EL (cell line): ENCODE measurements at regions not wholly inside any gene's neighbourhood (a gene's known extent, or its start where the extent isn't known, plus 50 kb on each side); places are given as distances from the start of the nearest gene placed in this dataset.
A peak's percentile ranks its signal among the peaks of the same experiment; 100 is the strongest.
"Not testable (repeated sequence)": the region's sequence is repeated elsewhere in the genome, so short reads cannot be mapped to it uniquely, and the experiment has no call there.

Experiments used
- DNase-seq: peaks from one replicate; pipeline ENCODE4 v3.0.0-alpha.2; 2016

GRCh38 chr3:20456511-20456910 is 270.5 kb upstream of the SGO1 start:
- no peak for DNase-seq

GRCh38 chr3:20451170-20451569 is 265.2 kb upstream of the SGO1 start:
- DNase-seq, result no peak

- DNase-seq, result no peak
These were observed 264.6 kb upstream of the SGO1 start for GRCh38 chr3:20450611-20451010.

GRCh38 chr3:20442846-20443245 is 256.8 kb upstream of the SGO1 start:
- no peak for DNase-seq

- not testable (repeated sequence) for DNase-seq
These were observed 241.3 kb upstream of the SGO1 start for GRCh38 chr3:20427268-20427667.

- no peak for DNase-seq
These were observed 239.1 kb upstream of the SGO1 start for GRCh38 chr3:20425138-20425537.

GRCh38 chr3:20424086-20424485 is 238.1 kb upstream of the SGO1 start:
- DNase-seq, result no peak

- no peak for DNase-seq
These were observed 236.4 kb upstream of the SGO1 start for GRCh38 chr3:20422391-20422790.

- DNase-seq, result no peak
These were observed 231.5 kb upstream of the SGO1 start for GRCh38 chr3:20417388-20418108.

- peak; percentile 8 for DNase-seq
These were observed 220.6 kb upstream of the SGO1 start for GRCh38 chr3:20406611-20407011.

- peak; percentile 49 for DNase-seq
These were observed 219.7 kb upstream of the SGO1 start for GRCh38 chr3:20405744-20406143.

GRCh38 chr3:20405231-20405630 is 219.2 kb upstream of the SGO1 start:
- no peak for DNase-seq

- no peak for DNase-seq
These were observed 218.7 kb upstream of the SGO1 start for GRCh38 chr3:20404741-20405100.

GRCh38 chr3:20403986-20404740 is 218.2 kb upstream of the SGO1 start:
- DNase-seq, result no peak

GRCh38 chr3:20401253-20401652 is 215.2 kb upstream of the SGO1 start:
- peak; percentile 30 for DNase-seq

GRCh38 chr3:20400686-20401085 is 214.7 kb upstream of the SGO1 start:
- no peak for DNase-seq

GRCh38 chr3:20400281-20400680 is 214.3 kb upstream of the SGO1 start:
- no peak for DNase-seq

GRCh38 chr3:20396335-20396734 is 210.3 kb upstream of the SGO1 start:
- DNase-seq, result no peak

- no peak for DNase-seq
These were observed 209.7 kb upstream of the SGO1 start for GRCh38 chr3:20395692-20396091.

GRCh38 chr3:20394243-20394642 is 208.2 kb upstream of the SGO1 start:
- DNase-seq, result no peak

- no peak for DNase-seq
These were observed 205.6 kb upstream of the SGO1 start for GRCh38 chr3:20391644-20392043.

GRCh38 chr3:20388971-20389370 is 203.0 kb upstream of the SGO1 start:
- no peak for DNase-seq

- DNase-seq, result no peak
These were observed 194.3 kb upstream of the SGO1 start for GRCh38 chr3:20380295-20380694.

- no peak for DNase-seq
These were observed 192.3 kb upstream of the SGO1 start for GRCh38 chr3:20378315-20378714.
